ENCODE measurements at regions not wholly inside any gene's neighbourhood (a gene's known extent, or its start where the extent isn't known, plus 50 kb on each side); places are given as distances from the start of the nearest gene placed in this dataset.

DNA sequence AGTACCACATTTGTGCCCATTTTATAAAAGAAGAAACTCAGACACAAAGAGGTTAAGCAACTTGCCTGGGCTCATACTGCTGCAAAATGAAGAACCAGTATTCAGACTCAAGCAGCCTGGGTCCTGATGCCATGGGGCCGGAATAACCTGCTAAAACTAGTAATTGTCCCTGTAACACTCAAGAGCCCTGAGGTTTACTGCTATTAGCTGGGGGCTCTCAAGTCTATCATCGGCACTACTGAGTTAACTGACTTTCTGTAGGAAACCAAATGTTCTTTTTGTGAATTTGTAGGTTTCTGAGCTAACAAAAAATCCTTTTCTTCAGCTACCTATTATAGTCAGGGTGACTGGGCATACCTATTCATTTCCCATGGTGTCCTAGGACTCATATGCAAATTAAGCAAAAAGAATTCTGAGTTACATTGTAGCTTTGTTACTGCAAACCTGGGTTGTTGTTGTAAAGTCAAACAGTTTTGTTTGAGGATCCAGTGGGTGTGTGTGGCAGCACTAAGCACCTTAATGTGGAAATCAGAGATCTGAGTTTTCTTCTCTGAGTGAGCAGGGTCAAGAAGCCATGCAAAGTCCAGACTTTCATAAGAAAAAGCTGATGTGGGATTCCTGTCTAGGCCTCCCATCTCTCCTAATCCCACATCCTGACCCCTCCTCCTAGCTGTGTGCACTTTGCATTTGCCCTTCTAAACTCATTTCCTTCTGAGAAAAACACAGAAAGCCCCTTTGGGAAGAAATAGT is 72.4 kb upstream of the TNP1 start:
- TF ChIP-seq POLR2A (IDR thresholded peaks at IDR 0.05; ENCODE audit: extremely low read depth, insufficient read length), result no peak
- TF ChIP-seq, protein P1, sequence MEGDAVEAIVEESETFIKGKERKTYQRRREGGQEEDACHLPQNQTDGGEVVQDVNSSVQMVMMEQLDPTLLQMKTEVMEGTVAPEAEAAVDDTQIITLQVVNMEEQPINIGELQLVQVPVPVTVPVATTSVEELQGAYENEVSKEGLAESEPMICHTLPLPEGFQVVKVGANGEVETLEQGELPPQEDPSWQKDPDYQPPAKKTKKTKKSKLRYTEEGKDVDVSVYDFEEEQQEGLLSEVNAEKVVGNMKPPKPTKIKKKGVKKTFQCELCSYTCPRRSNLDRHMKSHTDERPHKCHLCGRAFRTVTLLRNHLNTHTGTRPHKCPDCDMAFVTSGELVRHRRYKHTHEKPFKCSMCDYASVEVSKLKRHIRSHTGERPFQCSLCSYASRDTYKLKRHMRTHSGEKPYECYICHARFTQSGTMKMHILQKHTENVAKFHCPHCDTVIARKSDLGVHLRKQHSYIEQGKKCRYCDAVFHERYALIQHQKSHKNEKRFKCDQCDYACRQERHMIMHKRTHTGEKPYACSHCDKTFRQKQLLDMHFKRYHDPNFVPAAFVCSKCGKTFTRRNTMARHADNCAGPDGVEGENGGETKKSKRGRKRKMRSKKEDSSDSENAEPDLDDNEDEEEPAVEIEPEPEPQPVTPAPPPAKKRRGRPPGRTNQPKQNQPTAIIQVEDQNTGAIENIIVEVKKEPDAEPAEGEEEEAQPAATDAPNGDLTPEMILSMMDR (IDR thresholded peaks at IDR 0.05; ENCODE audit: low read depth, low read length), result no peak

All from NB4 (cell line).